GM23338 (cell line): ENCODE measurements at regions not wholly inside any gene's neighbourhood (a gene's known extent, or its start where the extent isn't known, plus 50 kb on each side); places are given as distances from the start of the nearest gene placed in this dataset.

ENCODE experiments used
- ATAC-seq: fragments of 200-7000 bp; cut with Tn5 transposase; 3 replicates; pipeline ENCODE4 v1.9.1; 2020
- DNase-seq: peaks from one replicate; pipeline ENCODE4 v3.0.0-alpha.2; 2015; ENCODE audit warnings: low spot score
- H2AFZ ChIP-seq: fragments of 200-600 bp; sonication (generic); 2 replicates; pipeline ENCODE4 v1.8.0; 2016; ENCODE audit warnings: antibody characterized with exemption, mild to moderate bottlenecking, moderate library complexity
- H3F3A ChIP-seq: fragments of 200-600 bp; sonication (generic); replicated peaks from 2 replicates; pipeline ENCODE4 v1.8.0; 2017; ENCODE audit warnings: antibody characterized with exemption, mixed run types, low read depth
- H3K27ac ChIP-seq: fragments of 200-600 bp; sonication (generic); 2 replicates; pipeline ENCODE4 v1.6.1; 2016; ENCODE audit warnings: low read depth
- H3K27me3 ChIP-seq: fragments of 200-600 bp; sonication (generic); 2 replicates; pipeline ENCODE4 v1.8.0; 2016; ENCODE audit warnings: mild to moderate bottlenecking, mixed run types, moderate library complexity; ENCODE audit not compliant: insufficient read depth
- H3K36me3 ChIP-seq: fragments of 200-600 bp; sonication (generic); 2 replicates; pipeline ENCODE4 v1.8.0; 2016; ENCODE audit warnings: mild to moderate bottlenecking; ENCODE audit not compliant: insufficient read depth
- H3K4me1 ChIP-seq: fragments of 200-600 bp; sonication (generic); 2 replicates; pipeline ENCODE4 v1.8.0; 2016; ENCODE audit warnings: mild to moderate bottlenecking, moderate library complexity; ENCODE audit not compliant: insufficient read depth
- H3K4me2 ChIP-seq: fragments of 200-600 bp; sonication (generic); 2 replicates; pipeline ENCODE4 v1.7.1; 2017; ENCODE audit warnings: mixed run types
- H3K4me3 ChIP-seq: fragments of 200-600 bp; sonication (generic); 2 replicates; pipeline ENCODE4 v1.6.1; 2016; ENCODE audit warnings: mixed run types
- H3K79me2 ChIP-seq: fragments of 200-600 bp; sonication (generic); replicated peaks from 2 replicates; pipeline ENCODE4 v1.8.0; 2017; ENCODE audit warnings: mild to moderate bottlenecking; ENCODE audit not compliant: insufficient read depth
- H3K9me2 ChIP-seq: fragments of 200-600 bp; sonication (generic); 2 replicates; pipeline ENCODE4 v1.8.0; 2017; ENCODE audit not compliant: insufficient read depth
- H4K20me1 ChIP-seq: fragments of 200-600 bp; sonication (generic); replicated peaks from 2 replicates; pipeline ENCODE4 v1.8.0; 2017; ENCODE audit warnings: mild to moderate bottlenecking; ENCODE audit not compliant: insufficient read depth
- H3K27ac Mint-ChIP-seq: 2 replicates; pipeline ENCODE4 v1.8.0; 2020; ENCODE audit warnings: inconsistent platforms, mild to moderate bottlenecking, moderate library complexity, mixed read lengths
- H3K27me3 Mint-ChIP-seq: 3 replicates; pipeline ENCODE4 v1.8.0; 2022; ENCODE audit warnings: low read depth, mild to moderate bottlenecking, moderate library complexity, mixed read lengths, inconsistent platforms; ENCODE audit not compliant: insufficient read depth, poor library complexity
- H3K36me3 Mint-ChIP-seq: 3 replicates; pipeline ENCODE4 v1.8.0; 2021; ENCODE audit warnings: low read depth, mild to moderate bottlenecking, inconsistent platforms, moderate library complexity, mixed read lengths
- H3K4me1 Mint-ChIP-seq: 3 replicates; pipeline ENCODE4 v1.8.0; 2020; ENCODE audit warnings: mild to moderate bottlenecking, inconsistent platforms, mixed read lengths
- H3K4me3 Mint-ChIP-seq: 3 replicates; pipeline ENCODE4 v1.8.0; 2021; ENCODE audit warnings: moderate library complexity, mild to moderate bottlenecking, inconsistent platforms, mixed read lengths
- H3K9me3 Mint-ChIP-seq: 3 replicates; pipeline ENCODE4 v1.8.0; 2020; ENCODE audit warnings: moderate library complexity, mild to moderate bottlenecking, inconsistent platforms, mixed read lengths
- POLR2AphosphoS5 ChIP-seq: IDR thresholded peaks from 2 replicates; pipeline ENCODE4 v1.6.1; 2016; ENCODE audit warnings: antibody characterized with exemption, low read depth
- REST ChIP-seq: IDR thresholded peaks from one replicate; pipeline ENCODE4 v1.6.1; 2018; ENCODE audit warnings: antibody characterized with exemption; ENCODE audit not compliant: unreplicated experiment
- ZNF331 ChIP-seq: fragments of 250-450 bp; sonication (Bioruptor Pico); IDR thresholded peaks from 2 replicates; pipeline ENCODE4 v1.5.0; 2020; ENCODE audit warnings: low read depth, mild to moderate bottlenecking, moderate library complexity
- TF ChIP-seq, protein P1 (sequence below): fragments of 250-450 bp; sonication (Bioruptor Pico); IDR thresholded peaks from 2 replicates; pipeline ENCODE4 v1.5.0; 2020; ENCODE audit warnings: mild to moderate bottlenecking, moderate library complexity
- TF ChIP-seq, protein P2 (sequence below): IDR thresholded peaks from 2 replicates; pipeline ENCODE4 v1.6.1; 2016; ENCODE audit warnings: antibody characterized with exemption

GRCh38 chr19:28530406-28531035, 682.4 kb downstream of the UQCRFS1 start (continued):
- TF ChIP-seq, protein P1, sequence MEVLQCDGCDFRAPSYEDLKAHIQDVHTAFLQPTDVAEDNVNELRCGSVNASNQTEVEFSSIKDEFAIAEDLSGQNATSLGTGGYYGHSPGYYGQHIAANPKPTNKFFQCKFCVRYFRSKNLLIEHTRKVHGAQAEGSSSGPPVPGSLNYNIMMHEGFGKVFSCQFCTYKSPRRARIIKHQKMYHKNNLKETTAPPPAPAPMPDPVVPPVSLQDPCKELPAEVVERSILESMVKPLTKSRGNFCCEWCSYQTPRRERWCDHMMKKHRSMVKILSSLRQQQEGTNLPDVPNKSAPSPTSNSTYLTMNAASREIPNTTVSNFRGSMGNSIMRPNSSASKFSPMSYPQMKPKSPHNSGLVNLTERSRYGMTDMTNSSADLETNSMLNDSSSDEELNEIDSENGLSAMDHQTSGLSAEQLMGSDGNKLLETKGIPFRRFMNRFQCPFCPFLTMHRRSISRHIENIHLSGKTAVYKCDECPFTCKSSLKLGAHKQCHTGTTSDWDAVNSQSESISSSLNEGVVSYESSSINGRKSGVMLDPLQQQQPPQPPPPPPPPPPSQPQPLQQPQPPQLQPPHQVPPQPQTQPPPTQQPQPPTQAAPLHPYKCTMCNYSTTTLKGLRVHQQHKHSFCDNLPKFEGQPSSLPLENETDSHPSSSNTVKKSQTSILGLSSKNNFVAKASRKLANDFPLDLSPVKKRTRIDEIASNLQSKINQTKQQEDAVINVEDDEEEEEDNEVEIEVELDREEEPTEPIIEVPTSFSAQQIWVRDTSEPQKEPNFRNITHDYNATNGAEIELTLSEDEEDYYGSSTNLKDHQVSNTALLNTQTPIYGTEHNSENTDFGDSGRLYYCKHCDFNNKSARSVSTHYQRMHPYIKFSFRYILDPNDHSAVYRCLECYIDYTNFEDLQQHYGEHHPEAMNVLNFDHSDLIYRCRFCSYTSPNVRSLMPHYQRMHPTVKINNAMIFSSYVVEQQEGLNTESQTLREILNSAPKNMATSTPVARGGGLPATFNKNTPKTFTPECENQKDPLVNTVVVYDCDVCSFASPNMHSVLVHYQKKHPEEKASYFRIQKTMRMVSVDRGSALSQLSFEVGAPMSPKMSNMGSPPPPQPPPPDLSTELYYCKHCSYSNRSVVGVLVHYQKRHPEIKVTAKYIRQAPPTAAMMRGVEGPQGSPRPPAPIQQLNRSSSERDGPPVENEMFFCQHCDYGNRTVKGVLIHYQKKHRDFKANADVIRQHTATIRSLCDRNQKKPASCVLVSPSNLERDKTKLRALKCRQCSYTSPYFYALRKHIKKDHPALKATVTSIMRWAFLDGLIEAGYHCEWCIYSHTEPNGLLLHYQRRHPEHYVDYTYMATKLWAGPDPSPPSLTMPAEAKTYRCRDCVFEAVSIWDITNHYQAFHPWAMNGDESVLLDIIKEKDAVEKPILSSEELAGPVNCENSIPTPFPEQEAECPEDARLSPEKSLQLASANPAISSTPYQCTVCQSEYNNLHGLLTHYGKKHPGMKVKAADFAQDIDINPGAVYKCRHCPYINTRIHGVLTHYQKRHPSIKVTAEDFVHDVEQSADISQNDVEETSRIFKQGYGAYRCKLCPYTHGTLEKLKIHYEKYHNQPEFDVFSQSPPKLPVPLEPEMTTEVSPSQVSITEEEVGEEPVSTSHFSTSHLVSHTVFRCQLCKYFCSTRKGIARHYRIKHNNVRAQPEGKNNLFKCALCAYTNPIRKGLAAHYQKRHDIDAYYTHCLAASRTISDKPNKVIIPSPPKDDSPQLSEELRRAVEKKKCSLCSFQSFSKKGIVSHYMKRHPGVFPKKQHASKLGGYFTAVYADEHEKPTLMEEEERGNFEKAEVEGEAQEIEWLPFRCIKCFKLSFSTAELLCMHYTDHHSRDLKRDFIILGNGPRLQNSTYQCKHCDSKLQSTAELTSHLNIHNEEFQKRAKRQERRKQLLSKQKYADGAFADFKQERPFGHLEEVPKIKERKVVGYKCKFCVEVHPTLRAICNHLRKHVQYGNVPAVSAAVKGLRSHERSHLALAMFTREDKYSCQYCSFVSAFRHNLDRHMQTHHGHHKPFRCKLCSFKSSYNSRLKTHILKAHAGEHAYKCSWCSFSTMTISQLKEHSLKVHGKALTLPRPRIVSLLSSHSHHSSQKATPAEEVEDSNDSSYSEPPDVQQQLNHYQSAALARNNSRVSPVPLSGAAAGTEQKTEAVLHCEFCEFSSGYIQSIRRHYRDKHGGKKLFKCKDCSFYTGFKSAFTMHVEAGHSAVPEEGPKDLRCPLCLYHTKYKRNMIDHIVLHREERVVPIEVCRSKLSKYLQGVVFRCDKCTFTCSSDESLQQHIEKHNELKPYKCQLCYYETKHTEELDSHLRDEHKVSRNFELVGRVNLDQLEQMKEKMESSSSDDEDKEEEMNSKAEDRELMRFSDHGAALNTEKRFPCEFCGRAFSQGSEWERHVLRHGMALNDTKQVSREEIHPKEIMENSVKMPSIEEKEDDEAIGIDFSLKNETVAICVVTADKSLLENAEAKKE (CRISPR knock-in tag): no peak
- no peak for TF ChIP-seq ZNF331
- no peak for TF ChIP-seq POLR2AphosphoS5

DNA sequence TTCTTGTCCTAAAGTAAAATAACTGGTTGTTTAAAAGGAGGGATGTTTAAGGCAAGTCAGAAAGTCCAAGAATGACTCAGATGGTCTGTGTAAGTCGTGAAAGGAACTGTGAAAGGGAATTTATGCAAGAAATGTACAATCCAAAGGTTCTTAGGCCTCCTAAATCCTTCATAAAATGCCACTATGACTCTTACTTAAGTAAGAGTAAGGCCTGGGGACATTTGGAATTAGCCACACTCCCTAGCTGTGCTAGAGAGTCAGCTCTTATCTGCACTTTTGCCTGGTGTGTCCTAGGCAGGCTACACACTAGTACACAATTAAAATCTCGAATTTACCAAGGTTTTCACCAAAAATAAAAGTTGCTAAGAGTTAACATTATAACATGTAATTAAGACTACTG, 686.9 kb downstream of the UQCRFS1 start:
- Histone ChIP-seq H4K20me1 (no peaks in the 10 kb centered on the region), H3K4me1 (peaks cover 5% of the 10 kb centered on the region; the same call in 1 of the 2 replicates), H3K9me2 (0 out of 2 replicates have a peak, but pooled peaks cover 4% of the 10 kb centered on the region), H3K27ac (no peak overlapping the region), H3K27me3 (no peaks in the 10 kb centered on the region), H3F3A (no peaks in the 10 kb centered on the region), H3K4me2 (no peak overlapping the region), H3K36me3 (no peaks in the 10 kb centered on the region), H3K79me2 (no peaks in the 10 kb centered on the region), H3K4me3 (no peak overlapping the region), H2AFZ (no peak overlapping the region)
- peaks cover 15% of the 10 kb centered on the region for H3K4me1 Mint-ChIP-seq
- H3K27me3 Mint-ChIP-seq: peaks cover 2% of the 10 kb centered on the region
- TF ChIP-seq, protein P2, sequence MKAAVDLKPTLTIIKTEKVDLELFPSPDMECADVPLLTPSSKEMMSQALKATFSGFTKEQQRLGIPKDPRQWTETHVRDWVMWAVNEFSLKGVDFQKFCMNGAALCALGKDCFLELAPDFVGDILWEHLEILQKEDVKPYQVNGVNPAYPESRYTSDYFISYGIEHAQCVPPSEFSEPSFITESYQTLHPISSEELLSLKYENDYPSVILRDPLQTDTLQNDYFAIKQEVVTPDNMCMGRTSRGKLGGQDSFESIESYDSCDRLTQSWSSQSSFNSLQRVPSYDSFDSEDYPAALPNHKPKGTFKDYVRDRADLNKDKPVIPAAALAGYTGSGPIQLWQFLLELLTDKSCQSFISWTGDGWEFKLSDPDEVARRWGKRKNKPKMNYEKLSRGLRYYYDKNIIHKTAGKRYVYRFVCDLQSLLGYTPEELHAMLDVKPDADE: no peak
- no peak for TF ChIP-seq REST
- no peak overlapping the region for H3K27ac Mint-ChIP-seq
- peaks cover 12% of the 10 kb centered on the region; the same call in 2 of the 3 replicates for H3K36me3 Mint-ChIP-seq
- H3K9me3 Mint-ChIP-seq: peaks cover 16% of the 10 kb centered on the region
- DNase-seq (no peak), ATAC-seq (no peak)
- no peak overlapping the region for H3K4me3 Mint-ChIP-seq
